Ectodermal cell (in vitro differentiated cells): ENCODE measurements at regions not wholly inside any gene's neighbourhood (a gene's known extent, or its start where the extent isn't known, plus 50 kb on each side); places are given as distances from the start of the nearest gene placed in this dataset.

Experiments used
- H3K27ac ChIP-seq: 2 replicates; pipeline ENCODE4 v1.7.0; 2013; ENCODE audit warnings: mild to moderate bottlenecking, low read depth, low read length; ENCODE audit not compliant: insufficient read depth, poor library complexity, severe bottlenecking
- H3K27me3 ChIP-seq: 2 replicates; pipeline ENCODE4 v1.7.0; 2013; ENCODE audit warnings: mild to moderate bottlenecking, low read length; ENCODE audit not compliant: insufficient read depth, control insufficient read depth, poor library complexity, severe bottlenecking
- H3K36me3 ChIP-seq: one replicate; pipeline ENCODE4 v1.7.0; 2013; ENCODE audit warnings: low read length; ENCODE audit not compliant: control insufficient read depth, insufficient read depth
- H3K4me1 ChIP-seq: one replicate; pipeline ENCODE4 v1.7.0; 2013; ENCODE audit warnings: low read length; ENCODE audit not compliant: control insufficient read depth, insufficient read depth
- H3K4me3 ChIP-seq: 2 replicates; pipeline ENCODE4 v1.7.0; 2013; ENCODE audit warnings: low read depth, low read length, control low read depth; ENCODE audit not compliant: insufficient read depth
- H3K9me3 ChIP-seq: 2 replicates; pipeline ENCODE4 v1.7.0; 2013; ENCODE audit warnings: mild to moderate bottlenecking, low read length, moderate library complexity; ENCODE audit not compliant: control insufficient read depth
- WGBS, 2 experiments: methylation state at CpG; one replicate each; pipeline ENCODE4 v1.1.7; 2013; ENCODE audit warnings: missing lambda C conversion rate in 2 of 2; 5-methylcytosine and 5-hydroxymethylcytosine counted together

- Histone ChIP-seq H3K27me3 (no peaks in the 10 kb centered on the region), H3K4me3 (no peak overlapping the region), H3K9me3 (no peaks in the 10 kb centered on the region), H3K4me1 (no peaks in the 10 kb centered on the region), H3K27ac (no peak overlapping the region), H3K36me3 (no peaks in the 10 kb centered on the region)
- WGBS, 2 experiments, result 93 to 97% methylated on average over 8 of the region's 8 CpGs
These were observed 822.7 kb downstream of the TUSC7 start for GRCh38 chr3:117532268-117532667.

GRCh38 chr3:117534138-117534537 lies 824.6 kb downstream of the TUSC7 start:
- Histone ChIP-seq H3K4me3 (no peak overlapping the region), H3K36me3 (no peaks in the 10 kb centered on the region), H3K27ac (no peak overlapping the region), H3K27me3 (no peaks in the 10 kb centered on the region), H3K4me1 (no peaks in the 10 kb centered on the region), H3K9me3 (no peaks in the 10 kb centered on the region)
- WGBS, 2 experiments, result 69% methylated on average over 1 of the region's 1 CpG; no CpG with 5 or more reads in 1 of the 2 experiments

GRCh38 chr3:117536006-117536405 lies 826.4 kb downstream of the TUSC7 start:
- Histone ChIP-seq H3K27me3 (no peaks in the 10 kb centered on the region), H3K27ac (no peak overlapping the region), H3K36me3 (no peaks in the 10 kb centered on the region), H3K4me1 (no peaks in the 10 kb centered on the region), H3K9me3 (no peaks in the 10 kb centered on the region), H3K4me3 (no peak overlapping the region)
- WGBS, 2 experiments, result 85 to 92% methylated on average over 3 to 4 of the region's 4 CpGs

GRCh38 chr3:117537949-117538348 lies 828.4 kb downstream of the TUSC7 start:
- WGBS, 2 experiments, result 95 to 100% methylated on average over 1 of the region's 1 CpG
- H3K27me3 ChIP-seq, result no peaks in the 10 kb centered on the region
- H3K27ac ChIP-seq, result no peak overlapping the region
- no peaks in the 10 kb centered on the region for H3K4me1 ChIP-seq
- no peaks in the 10 kb centered on the region for H3K9me3 ChIP-seq
- no peak overlapping the region for H3K4me3 ChIP-seq
- H3K36me3 ChIP-seq, result no peaks in the 10 kb centered on the region

- H3K27me3 ChIP-seq, result no peaks in the 10 kb centered on the region
- no peaks in the 10 kb centered on the region for H3K9me3 ChIP-seq
- H3K4me1 ChIP-seq, result no peaks in the 10 kb centered on the region
- no peak overlapping the region for H3K27ac ChIP-seq
- no CpG with 5 or more reads among the region's 1 CpG for WGBS, 2 experiments
- H3K4me3 ChIP-seq, result no peak overlapping the region
- no peaks in the 10 kb centered on the region for H3K36me3 ChIP-seq
These were observed 830.1 kb downstream of the TUSC7 start for GRCh38 chr3:117539729-117540128.

GRCh38 chr3:117540597-117540996 lies 831.0 kb downstream of the TUSC7 start:
- no peak overlapping the region for H3K27ac ChIP-seq
- H3K9me3 ChIP-seq, result no peaks in the 10 kb centered on the region
- WGBS, 2 experiments, result 93 to 100% methylated on average over 1 of the region's 1 CpG
- no peak overlapping the region for H3K4me3 ChIP-seq
- no peaks in the 10 kb centered on the region for H3K4me1 ChIP-seq
- no peaks in the 10 kb centered on the region for H3K36me3 ChIP-seq
- H3K27me3 ChIP-seq, result no peaks in the 10 kb centered on the region

GRCh38 chr3:117541721-117542120 lies 832.1 kb downstream of the TUSC7 start:
- no peaks in the 10 kb centered on the region for H3K27me3 ChIP-seq
- no peaks in the 10 kb centered on the region for H3K36me3 ChIP-seq
- H3K9me3 ChIP-seq, result no peaks in the 10 kb centered on the region
- no peak overlapping the region for H3K4me3 ChIP-seq
- no peaks in the 10 kb centered on the region for H3K4me1 ChIP-seq
- H3K27ac ChIP-seq, result no peak overlapping the region
- 83 to 100% methylated on average over 1 to 3 of the region's 3 CpGs for WGBS, 2 experiments

GRCh38 chr3:117543521-117543920 lies 833.9 kb downstream of the TUSC7 start:
- H3K27ac ChIP-seq, result no peak overlapping the region
- WGBS, 2 experiments, result no CpG with 5 or more reads among the region's 1 CpG

GRCh38 chr3:117545484-117545883 lies 835.9 kb downstream of the TUSC7 start:
- no peaks in the 10 kb centered on the region for H3K9me3 ChIP-seq
- WGBS, 2 experiments, result 84 to 85% methylated on average over 2 to 4 of the region's 4 CpGs
- H3K27me3 ChIP-seq, result no peaks in the 10 kb centered on the region
- H3K4me1 ChIP-seq, result no peaks in the 10 kb centered on the region
- H3K27ac ChIP-seq, result no peak overlapping the region
- no peak overlapping the region for H3K4me3 ChIP-seq
- H3K36me3 ChIP-seq, result no peaks in the 10 kb centered on the region

More at GRCh38 chr3:117543521-117543920, 833.9 kb downstream of the TUSC7 start:
- no peaks in the 10 kb centered on the region for H3K36me3 ChIP-seq
- H3K4me1 ChIP-seq, result no peaks in the 10 kb centered on the region
- no peak overlapping the region for H3K4me3 ChIP-seq
- H3K27me3 ChIP-seq, result no peaks in the 10 kb centered on the region
- H3K9me3 ChIP-seq, result no peaks in the 10 kb centered on the region

- no peaks in the 10 kb centered on the region for H3K27me3 ChIP-seq
- 91 to 95% methylated on average over 2 of the region's 2 CpGs for WGBS, 2 experiments
- H3K36me3 ChIP-seq, result no peaks in the 10 kb centered on the region
- H3K27ac ChIP-seq, result no peak overlapping the region
- no peak overlapping the region for H3K4me3 ChIP-seq
- H3K4me1 ChIP-seq, result no peaks in the 10 kb centered on the region
- H3K9me3 ChIP-seq, result no peaks in the 10 kb centered on the region
These were observed 838.5 kb downstream of the TUSC7 start for GRCh38 chr3:117547956-117548550.

GRCh38 chr3:117548600-117548999 lies 839.0 kb downstream of the TUSC7 start:
- H3K9me3 ChIP-seq, result no peaks in the 10 kb centered on the region
- no peaks in the 10 kb centered on the region for H3K36me3 ChIP-seq
- H3K4me1 ChIP-seq, result no peaks in the 10 kb centered on the region
- no peaks in the 10 kb centered on the region for H3K27me3 ChIP-seq
- no peak overlapping the region for H3K27ac ChIP-seq
- no peak overlapping the region for H3K4me3 ChIP-seq
- WGBS, 2 experiments, result 91 to 95% methylated on average over 3 of the region's 3 CpGs
